CD4-positive, CD25-positive, alpha-beta regulatory T cell (primary cell): ENCODE measurements at regions not wholly inside any gene's neighbourhood (a gene's known extent, or its start where the extent isn't known, plus 50 kb on each side); places are given as distances from the start of the nearest gene placed in this dataset.

Experiments
- ATAC-seq, 2 donors: fragments of 150-1000 bp; cut with Tn5 transposase; one replicate each; pipeline ENCODE4 v1.10.0; 2021; ENCODE audit warnings: low read depth in 2 of 2, moderate number of reproducible peaks in 2 of 2, moderate library complexity in 1 of 2
- DNase-seq, 3 donors: peaks; one replicate each; pipeline versions ENCODE4 v3.0.0 to v3.0.0-alpha.2; 2012 to 2022; ENCODE audit warnings: mixed read lengths in 1 of 3
- H3K27ac ChIP-seq: one replicate; pipeline ENCODE4 v1.7.0; 2013; ENCODE audit warnings: mild to moderate bottlenecking, low read length; ENCODE audit not compliant: insufficient read depth, poor library complexity, severe bottlenecking
- H3K27me3 ChIP-seq: one replicate; pipeline ENCODE4 v1.7.0; 2013; ENCODE audit warnings: low read length; ENCODE audit not compliant: control insufficient read depth, insufficient read depth
- H3K36me3 ChIP-seq: one replicate; pipeline ENCODE4 v1.7.0; 2013; ENCODE audit warnings: mild to moderate bottlenecking, low read length, moderate library complexity; ENCODE audit not compliant: control insufficient read depth, insufficient read depth
- H3K4me1 ChIP-seq: 2 replicates; pipeline ENCODE4 v1.7.0; 2013; ENCODE audit warnings: mild to moderate bottlenecking, low read length; ENCODE audit not compliant: insufficient read depth, control insufficient read depth, poor library complexity, severe bottlenecking
- H3K4me3 ChIP-seq: one replicate; pipeline ENCODE4 v1.7.0; 2013; ENCODE audit warnings: low read depth, mild to moderate bottlenecking, low read length, moderate library complexity
- H3K9me3 ChIP-seq, 2 experiments: 1 replicate in 1 of 2; 2 replicates in 1 of 2; pipeline ENCODE4 v1.7.0; 2013; ENCODE audit warnings: low read length in 2 of 2, mild to moderate bottlenecking in 1 of 2, moderate library complexity in 1 of 2; ENCODE audit not compliant: control insufficient read depth in 2 of 2
- H3K27ac Mint-ChIP-seq, 3 donors: one replicate each; pipeline ENCODE4 v1.8.0; 2020 to 2022; ENCODE audit warnings: mild to moderate bottlenecking in 3 of 3, mixed read lengths in 3 of 3, moderate library complexity in 2 of 3
- H3K27me3 Mint-ChIP-seq: one replicate; pipeline ENCODE4 v1.8.0; 2022; ENCODE audit warnings: mild to moderate bottlenecking, mixed read lengths
- H3K36me3 Mint-ChIP-seq: one replicate; pipeline ENCODE4 v1.8.0; 2020; ENCODE audit warnings: mixed read lengths
- H3K4me1 Mint-ChIP-seq, 4 donors: one replicate each; pipeline ENCODE4 v1.8.0; 2020 to 2022; ENCODE audit warnings: mixed read lengths in 4 of 4, mild to moderate bottlenecking in 1 of 4
- H3K4me3 Mint-ChIP-seq, 4 donors: one replicate each; pipeline ENCODE4 v1.8.0; 2020 to 2022; ENCODE audit warnings: mild to moderate bottlenecking in 4 of 4, mixed read lengths in 4 of 4, moderate library complexity in 3 of 4
- H3K9me3 Mint-ChIP-seq, 7 donors: one replicate each; pipeline ENCODE4 v1.8.0; 2020 to 2022; ENCODE audit warnings: mixed read lengths in 7 of 7, mild to moderate bottlenecking in 3 of 7, moderate library complexity in 2 of 7

- Histone ChIP-seq H3K4me3 (no peak overlapping the region), H3K27me3 (no peaks in the 10 kb centered on the region), H3K27ac (no peak overlapping the region), H3K36me3 (no peaks in the 10 kb centered on the region), H3K4me1 (no peaks in the 10 kb centered on the region), H3K9me3 (no peaks in the 10 kb centered on the region)
- Mint-ChIP-seq H3K4me3 (no peak overlapping the region), H3K4me1 (peaks cover 0 to 3% (median under 1%) of the 10 kb centered on the region in 4 donors), H3K27me3 (no peaks in the 10 kb centered on the region), H3K27ac (no peak overlapping the region), H3K36me3 (no peaks in the 10 kb centered on the region), H3K9me3 (peaks cover 0 to 4% (median 1%) of the 10 kb centered on the region in 7 donors)
- ATAC-seq, result no peak
- no peak for DNase-seq
Measured at GRCh38 chrX:9135901-9136510, 102.1 kb upstream of the FAM9B start.

GRCh38 chrX:9137152-9137551 lies 103.2 kb upstream of the FAM9B start:
- Histone ChIP-seq H3K36me3 (no peaks in the 10 kb centered on the region), H3K27me3 (no peaks in the 10 kb centered on the region), H3K4me1 (no peaks in the 10 kb centered on the region), H3K9me3 (no peaks in the 10 kb centered on the region), H3K4me3 (no peak overlapping the region), H3K27ac (no peak overlapping the region)
- no peak for ATAC-seq
- no peak for DNase-seq
- H3K27ac Mint-ChIP-seq, result no peak overlapping the region
- no peaks in the 10 kb centered on the region for H3K4me1 Mint-ChIP-seq
- no peaks in the 10 kb centered on the region for H3K36me3 Mint-ChIP-seq
- H3K4me3 Mint-ChIP-seq, result no peak overlapping the region
- H3K27me3 Mint-ChIP-seq, result no peaks in the 10 kb centered on the region
- peaks cover 0 to 4% (median 0%) of the 10 kb centered on the region in 7 donors for H3K9me3 Mint-ChIP-seq

GRCh38 chrX:9141496-9141895 lies 107.6 kb upstream of the FAM9B start:
- Mint-ChIP-seq H3K9me3 (peaks cover 0 to 1% (median 0%) of the 10 kb centered on the region in 7 donors), H3K36me3 (no peaks in the 10 kb centered on the region), H3K4me1 (no peaks in the 10 kb centered on the region), H3K4me3 (no peak overlapping the region), H3K27ac (no peak overlapping the region), H3K27me3 (peaks cover 4% of the 10 kb centered on the region)
- Histone ChIP-seq H3K27ac (no peak overlapping the region), H3K4me3 (no peak overlapping the region), H3K36me3 (no peaks in the 10 kb centered on the region), H3K4me1 (no peaks in the 10 kb centered on the region), H3K27me3 (no peaks in the 10 kb centered on the region), H3K9me3 (no peaks in the 10 kb centered on the region)
- ATAC-seq (no peak), DNase-seq (no peak)

GRCh38 chrX:9144701-9145241 lies 110.8 kb upstream of the FAM9B start:
- Histone ChIP-seq H3K9me3 (no peaks in the 10 kb centered on the region), H3K27me3 (no peaks in the 10 kb centered on the region), H3K4me1 (no peaks in the 10 kb centered on the region), H3K27ac (no peak overlapping the region), H3K36me3 (no peaks in the 10 kb centered on the region), H3K4me3 (no peak overlapping the region)
- no peak overlapping the region for H3K27ac Mint-ChIP-seq
- no peaks in the 10 kb centered on the region for H3K9me3 Mint-ChIP-seq
- no peak for ATAC-seq
- no peaks in the 10 kb centered on the region for H3K4me1 Mint-ChIP-seq
- no peak overlapping the region for H3K4me3 Mint-ChIP-seq
- H3K36me3 Mint-ChIP-seq, result no peaks in the 10 kb centered on the region
- H3K27me3 Mint-ChIP-seq, result peaks cover 4% of the 10 kb centered on the region
- no peak for DNase-seq

- Histone ChIP-seq H3K36me3 (no peaks in the 10 kb centered on the region), H3K9me3 (peaks cover 0 to 2% of the 10 kb centered on the region in 2 experiments), H3K4me1 (no peaks in the 10 kb centered on the region), H3K4me3 (no peak overlapping the region), H3K27ac (no peak overlapping the region), H3K27me3 (no peaks in the 10 kb centered on the region)
- no peaks in the 10 kb centered on the region for H3K4me1 Mint-ChIP-seq
- DNase-seq (no peak), ATAC-seq (no peak)
- no peak overlapping the region for H3K4me3 Mint-ChIP-seq
- H3K27ac Mint-ChIP-seq, result no peak overlapping the region
- H3K27me3 Mint-ChIP-seq, result peaks cover 4% of the 10 kb centered on the region
- H3K9me3 Mint-ChIP-seq, result peaks cover 0 to 2% (median 0%) of the 10 kb centered on the region in 7 donors
- H3K36me3 Mint-ChIP-seq, result no peaks in the 10 kb centered on the region
Measured at GRCh38 chrX:9146657-9147056, 112.7 kb upstream of the FAM9B start.

GRCh38 chrX:9147086-9147485 lies 113.2 kb upstream of the FAM9B start:
- H3K4me1 ChIP-seq, result no peaks in the 10 kb centered on the region
- DNase-seq (no peak), ATAC-seq (no peak)
- no peaks in the 10 kb centered on the region for H3K4me1 Mint-ChIP-seq
- peaks cover 6% of the 10 kb centered on the region for H3K27me3 Mint-ChIP-seq
- no peaks in the 10 kb centered on the region for H3K36me3 ChIP-seq
- H3K27me3 ChIP-seq, result no peaks in the 10 kb centered on the region
- peaks cover 0 to 2% of the 10 kb centered on the region in 2 experiments for H3K9me3 ChIP-seq
- H3K36me3 Mint-ChIP-seq, result no peaks in the 10 kb centered on the region
- H3K9me3 Mint-ChIP-seq, result peaks cover 0 to 4% (median 0%) of the 10 kb centered on the region in 7 donors
- no peak overlapping the region for H3K4me3 Mint-ChIP-seq
- no peak overlapping the region for H3K27ac ChIP-seq
- no peak overlapping the region for H3K4me3 ChIP-seq
- H3K27ac Mint-ChIP-seq, result no peak overlapping the region

GRCh38 chrX:9147726-9148125 lies 113.8 kb upstream of the FAM9B start:
- Mint-ChIP-seq H3K27me3 (peaks cover 8% of the 10 kb centered on the region), H3K36me3 (no peaks in the 10 kb centered on the region), H3K27ac (no peak overlapping the region), H3K4me3 (no peak overlapping the region), H3K4me1 (no peaks in the 10 kb centered on the region), H3K9me3 (peaks cover 0 to 4% (median 0%) of the 10 kb centered on the region in 7 donors)
- H3K4me1 ChIP-seq, result no peaks in the 10 kb centered on the region
- H3K27me3 ChIP-seq, result no peaks in the 10 kb centered on the region
- peaks cover 0 to 2% of the 10 kb centered on the region in 2 experiments for H3K9me3 ChIP-seq
- no peak for ATAC-seq
- H3K27ac ChIP-seq, result no peak overlapping the region
- no peaks in the 10 kb centered on the region for H3K36me3 ChIP-seq
- DNase-seq, result no peak
- no peak overlapping the region for H3K4me3 ChIP-seq
